ENCODE measurements at regions not wholly inside any gene's neighbourhood (a gene's known extent, or its start where the extent isn't known, plus 50 kb on each side); places are given as distances from the start of the nearest gene placed in this dataset.

GRCh38 chr4:81997313-81997712, 376.5 kb downstream of the HNRNPD start:
- DNase-seq = no peak

- DNase-seq = no peak
Observed at GRCh38 chr4:81990898-81991297, 382.9 kb downstream of the HNRNPD start.

- no peak for DNase-seq
Observed at GRCh38 chr4:81990211-81990610, 383.6 kb downstream of the HNRNPD start.

- no peak for DNase-seq
Observed at GRCh38 chr4:81989202-81989601, 384.6 kb downstream of the HNRNPD start.

- DNase-seq = no peak
Observed at GRCh38 chr4:81988178-81988577, 385.6 kb downstream of the HNRNPD start.

- no peak for DNase-seq
Observed at GRCh38 chr4:81984746-81985145, 389.0 kb downstream of the HNRNPD start.

GRCh38 chr4:81982846-81983540, 390.8 kb downstream of the HNRNPD start:
- no peak for DNase-seq

- no peak for DNase-seq
Observed at GRCh38 chr4:81981218-81981617, 392.6 kb downstream of the HNRNPD start.

GRCh38 chr4:81974523-81974922, 399.3 kb downstream of the HNRNPD start:
- DNase-seq = no peak

- DNase-seq = no peak
Observed at GRCh38 chr4:81971637-81972381, 402.0 kb downstream of the HNRNPD start.

- no peak for DNase-seq
Observed at GRCh38 chr4:81971061-81971460, 402.7 kb downstream of the HNRNPD start.

GRCh38 chr4:81970454-81970853, 403.3 kb downstream of the HNRNPD start:
- DNase-seq = no peak

GRCh38 chr4:81966676-81967075, 407.1 kb downstream of the HNRNPD start:
- no peak for DNase-seq

GRCh38 chr4:81965911-81966310, 407.9 kb downstream of the HNRNPD start:
- DNase-seq = no peak

- DNase-seq = no peak
Observed at GRCh38 chr4:81965454-81965853, 408.3 kb downstream of the HNRNPD start.

- DNase-seq = no peak
Observed at GRCh38 chr4:81963763-81964020, 410.1 kb downstream of the HNRNPD start.

GRCh38 chr4:81963015-81963762, 410.6 kb downstream of the HNRNPD start:
- no peak for DNase-seq

GRCh38 chr4:81960961-81961360, 412.8 kb downstream of the HNRNPD start:
- DNase-seq = no peak

GRCh38 chr4:81954271-81954670, 419.5 kb downstream of the HNRNPD start:
- DNase-seq = no peak

GRCh38 chr4:81951891-81952455, 421.8 kb downstream of the HNRNPD start:
- no peak for DNase-seq

GRCh38 chr4:81946996-81947395, 426.8 kb downstream of the HNRNPD start:
- DNase-seq = no peak

- DNase-seq = no peak
Observed at GRCh38 chr4:81930506-81931238, 443.1 kb downstream of the HNRNPD start.

GRCh38 chr4:81923140-81923539, 450.7 kb downstream of the HNRNPD start:
- DNase-seq = peak in 3 of 4 experiments; percentile 25 to 46 (median 38)

Data from suppressor macrophage (primary cell).